Testis (tissue), 2 donors: ENCODE measurements at regions not wholly inside any gene's neighbourhood (a gene's known extent, or its start where the extent isn't known, plus 50 kb on each side); places are given as distances from the start of the nearest gene placed in this dataset.

Experiments used
- DNase-seq: peaks from one replicate; pipeline ENCODE4 v3.0.0-alpha.2; 2019
- H3K27ac ChIP-seq, 2 donors: fragments of 200-600 bp; sonication (generic); one replicate each; pipeline ENCODE4 v1.5.1; 2019
- H3K27me3 ChIP-seq: fragments of 200-600 bp; sonication (generic); one replicate; pipeline ENCODE4 v1.5.1; 2019
- H3K36me3 ChIP-seq: fragments of 200-600 bp; sonication (generic); one replicate; pipeline ENCODE4 v1.5.1; 2017; ENCODE audit warnings: low read depth; ENCODE audit errors: missing control alignments
- H3K4me1 ChIP-seq: fragments of 200-600 bp; sonication (generic); one replicate; pipeline ENCODE4 v1.5.1; 2019
- H3K4me3 ChIP-seq, 2 donors: fragments of 200-600 bp; sonication (generic); one replicate each; pipeline ENCODE4 v1.5.1; 2017 to 2019
- H3K9me3 ChIP-seq: fragments of 200-600 bp; sonication (generic); one replicate; pipeline ENCODE4 v1.5.1; 2017
- CTCF ChIP-seq, 3 experiments: fragments of 450-650 bp in 2 of 3; fragments of 200-600 bp in 1 of 3; sonication (generic) in 1 of 3; IDR thresholded peaks; one replicate each; pipeline ENCODE4 v1.5.1; 2016 to 2019; ENCODE audit warnings: antibody characterized with exemption in 3 of 3, mild to moderate bottlenecking in 2 of 3, moderate library complexity in 1 of 3
- POLR2A ChIP-seq: fragments of 450-650 bp; IDR thresholded peaks from one replicate; pipeline ENCODE4 v1.6.1; 2017; ENCODE audit warnings: antibody characterized with exemption, mild to moderate bottlenecking, moderate library complexity
- WGBS, 2 donors: methylation state at CpG; one replicate each; pipeline ENCODE4 v1.1.5; 2018; 5-methylcytosine and 5-hydroxymethylcytosine counted together
- intact Hi-C: fragments of 100-400 bp; cut with DNase I; formaldehyde crosslinking; loops from one replicate; pipeline ENCODE4 v1.15.1; 2023; ENCODE audit warnings: low total_unique reads

GRCh38 chr6:8525370-8525769, 90.0 kb upstream of the SLC35B3 start:
- no peak overlapping the region for H3K27ac ChIP-seq
- H3K36me3 ChIP-seq, result no peaks in the 10 kb centered on the region
- DNase-seq, result no peak
- WGBS, 2 donors, result 94 to 98% methylated on average over 1 of the region's 1 CpG
- H3K27me3 ChIP-seq, result no peaks in the 10 kb centered on the region
- no peak overlapping the region for H3K4me3 ChIP-seq
- intact Hi-C loops, result no loop called here
- TF ChIP-seq CTCF (IDR thresholded peaks at IDR 0.05), result no peak
- no peak for TF ChIP-seq POLR2A
- H3K4me1 ChIP-seq, result no peaks in the 10 kb centered on the region
- no peaks in the 10 kb centered on the region for H3K9me3 ChIP-seq

- H3K4me3 ChIP-seq, result no peak overlapping the region
- intact Hi-C loops, result no loop called here
- H3K9me3 ChIP-seq, result no peaks in the 10 kb centered on the region
- no peaks in the 10 kb centered on the region for H3K27me3 ChIP-seq
- no peak for TF ChIP-seq POLR2A
- no peak for TF ChIP-seq CTCF (IDR thresholded peaks at IDR 0.05)
- no peaks in the 10 kb centered on the region for H3K36me3 ChIP-seq
- 85% methylated on average over 1 of the region's 1 CpG for WGBS, 2 donors
- H3K27ac ChIP-seq, result no peak overlapping the region
- H3K4me1 ChIP-seq, result no peaks in the 10 kb centered on the region
- DNase-seq, result no peak
These were observed 77.8 kb upstream of the SLC35B3 start for GRCh38 chr6:8513174-8513573.

- H3K27ac ChIP-seq, result no peak overlapping the region
- no peaks in the 10 kb centered on the region for H3K36me3 ChIP-seq
- H3K4me3 ChIP-seq, result no peak overlapping the region
- H3K9me3 ChIP-seq, result no peaks in the 10 kb centered on the region
- TF ChIP-seq CTCF (IDR thresholded peaks at IDR 0.05) (no peak), POLR2A (no peak)
- intact Hi-C loops, result no loop called here
- 73 to 83% methylated on average over 5 of the region's 5 CpGs for WGBS, 2 donors
- no peaks in the 10 kb centered on the region for H3K27me3 ChIP-seq
- no peak for DNase-seq
- H3K4me1 ChIP-seq, result no peaks in the 10 kb centered on the region
These were observed 71.9 kb upstream of the SLC35B3 start for GRCh38 chr6:8507286-8507685.

GRCh38 chr6:8506126-8506525, 70.8 kb upstream of the SLC35B3 start:
- no peaks in the 10 kb centered on the region for H3K27me3 ChIP-seq
- no peaks in the 10 kb centered on the region for H3K9me3 ChIP-seq
- intact Hi-C loops, result no loop called here
- H3K4me1 ChIP-seq, result no peaks in the 10 kb centered on the region
- H3K27ac ChIP-seq, result no peak overlapping the region
- DNase-seq, result no peak
- no peaks in the 10 kb centered on the region for H3K36me3 ChIP-seq
- no peak overlapping the region for H3K4me3 ChIP-seq
- whole genome bisulfite sequencing, 2 donors, result 19 to 31% methylated on average over 1 of the region's 1 CpG
- no peak for TF ChIP-seq POLR2A

GRCh38 chr6:8499540-8499939, 64.2 kb upstream of the SLC35B3 start:
- H3K27ac ChIP-seq, result no peak overlapping the region
- no peaks in the 10 kb centered on the region for H3K4me1 ChIP-seq
- H3K36me3 ChIP-seq, result no peaks in the 10 kb centered on the region
- DNase-seq, result no peak
- H3K4me3 ChIP-seq, result no peak overlapping the region
- intact Hi-C loops, result no loop called here
- peak in 1 of 3 experiments; percentile 21 for TF ChIP-seq CTCF (IDR thresholded peaks at IDR 0.05)
- no peak for TF ChIP-seq POLR2A
- WGBS, 2 donors, result 80 to 88% methylated on average over 1 of the region's 1 CpG
- H3K27me3 ChIP-seq, result no peaks in the 10 kb centered on the region
- H3K9me3 ChIP-seq, result no peaks in the 10 kb centered on the region
